AG04449 (cell line): ENCODE measurements at regions not wholly inside any gene's neighbourhood (a gene's known extent, or its start where the extent isn't known, plus 50 kb on each side); places are given as distances from the start of the nearest gene placed in this dataset.

Experiments used
- CTCF ChIA-PET: fragments of 350-600 bp; formaldehyde crosslinking; extraction: SDS; loops from one replicate; lab custom pipeline; 2021; ENCODE audit warnings: antibody characterized with exemption; lab: Yijun Ruan, JAX
- POLR2A ChIA-PET: fragments of 400-600, 350-600 bp; formaldehyde crosslinking; extraction: SDS; loops from one replicate; lab custom pipeline; 2020; ENCODE audit warnings: antibody characterized with exemption, inconsistent platforms; lab: Yijun Ruan, JAX
- DNase-seq: peaks from one replicate; pipeline ENCODE4 v3.0.0-alpha.2; 2010; ENCODE audit warnings: low read depth, low spot score
- H3K4me3 ChIP-seq: 2 replicates; pipeline ENCODE4 v1.5.1; 2011; ENCODE audit warnings: low read depth, mild to moderate bottlenecking, control low read depth, low read length
- CTCF ChIP-seq: IDR thresholded peaks from one replicate; pipeline ENCODE4 v1.5.1; 2011; ENCODE audit warnings: mild to moderate bottlenecking, moderate library complexity, low read length, control low read depth, inconsistent platforms; ENCODE audit not compliant: insufficient read depth; ENCODE audit errors: missing control alignments

GRCh38 chr12:3431686-3432085, 59.3 kb upstream of the PRMT8 start:
- ChIA-PET POLR2A (no interaction called here), CTCF (no interaction called here)
- no peak for DNase-seq
- no peak overlapping the region for H3K4me3 ChIP-seq
- no peak for TF ChIP-seq CTCF

- DNase-seq, result no peak
- TF ChIP-seq CTCF, result no peak
- ChIA-PET CTCF (no interaction called here), POLR2A (no interaction called here)
- H3K4me3 ChIP-seq, result no peak overlapping the region
Measured at GRCh38 chr12:3432176-3432742, 58.7 kb upstream of the PRMT8 start.

- H3K4me3 ChIP-seq, result no peak overlapping the region
- POLR2A ChIA-PET, result no interaction called here
- DNase-seq, result no peak
- CTCF ChIA-PET, result no interaction called here
- no peak for TF ChIP-seq CTCF
Measured at GRCh38 chr12:3432868-3433267, 58.1 kb upstream of the PRMT8 start.

- ChIA-PET POLR2A (no interaction called here), CTCF (no interaction called here)
- H3K4me3 ChIP-seq, result no peak overlapping the region
- TF ChIP-seq CTCF, result no peak
- no peak for DNase-seq
Measured at GRCh38 chr12:3436461-3437065, 54.4 kb upstream of the PRMT8 start.

GRCh38 chr12:3437986-3438385, 53.0 kb upstream of the PRMT8 start:
- no peak for TF ChIP-seq CTCF
- POLR2A ChIA-PET, result no interaction called here
- CTCF ChIA-PET, result no interaction called here
- DNase-seq, result no peak
- no peak overlapping the region for H3K4me3 ChIP-seq

- POLR2A ChIA-PET, result no interaction called here
- H3K4me3 ChIP-seq, result no peak overlapping the region
- no peak for TF ChIP-seq CTCF
- CTCF ChIA-PET, result no interaction called here
- no peak for DNase-seq
Measured at GRCh38 chr12:3438401-3438800, 52.6 kb upstream of the PRMT8 start.
